Liver (tissue), 8 donors: ENCODE measurements at regions not wholly inside any gene's neighbourhood (a gene's known extent, or its start where the extent isn't known, plus 50 kb on each side); places are given as distances from the start of the nearest gene placed in this dataset.

Experiments used
- DNase-seq: peaks from one replicate; pipeline ENCODE4 v3.0.0-alpha.2; 2017; ENCODE audit warnings: low spot score
- H3K27ac ChIP-seq, 2 donors: one replicate each; pipeline ENCODE4 v1.7.0; 2013; ENCODE audit warnings: inconsistent platforms in 2 of 2, low read length in 2 of 2, control low read depth in 1 of 2, low read depth in 1 of 2, mild to moderate bottlenecking in 1 of 2
- H3K27me3 ChIP-seq, 4 donors: one replicate each; pipeline versions ENCODE4 v1.6.1 to v1.7.0; 2013; ENCODE audit warnings: low read length in 3 of 4, inconsistent platforms in 1 of 4, mild to moderate bottlenecking in 1 of 4, moderate library complexity in 1 of 4; ENCODE audit not compliant: control insufficient read depth in 4 of 4, insufficient read depth in 4 of 4
- H3K36me3 ChIP-seq, 4 donors: one replicate each; pipeline versions ENCODE4 v1.6.1 to v1.7.0; 2013; ENCODE audit warnings: low read length in 3 of 4, mild to moderate bottlenecking in 3 of 4, low read depth in 1 of 4, moderate library complexity in 1 of 4; ENCODE audit not compliant: control insufficient read depth in 4 of 4, insufficient read depth in 3 of 4
- H3K4me1 ChIP-seq, 4 donors: one replicate each; pipeline versions ENCODE4 v1.6.1 to v1.7.0; 2013; ENCODE audit warnings: low read length in 3 of 4, mild to moderate bottlenecking in 3 of 4, moderate library complexity in 1 of 4; ENCODE audit not compliant: control insufficient read depth in 4 of 4, insufficient read depth in 4 of 4
- H3K4me3 ChIP-seq, 3 donors: one replicate each; pipeline versions ENCODE4 v1.6.1 to v1.7.0; 2013; ENCODE audit warnings: low read length in 3 of 3, control low read depth in 1 of 3, low read depth in 1 of 3, mild to moderate bottlenecking in 1 of 3
- H3K9ac ChIP-seq, 2 donors: one replicate each; pipeline ENCODE4 v1.7.0; 2013; ENCODE audit warnings: low read length in 2 of 2, mild to moderate bottlenecking in 2 of 2, moderate library complexity in 2 of 2, control low read depth in 1 of 2, low read depth in 1 of 2
- H3K9me3 ChIP-seq, 4 donors: one replicate each; pipeline versions ENCODE4 v1.6.1 to v1.7.0; 2013; ENCODE audit warnings: low read length in 3 of 4; ENCODE audit not compliant: control insufficient read depth in 4 of 4
- ATF3 ChIP-seq: IDR thresholded peaks from 2 replicates; pipeline ENCODE4 v1.6.1; 2016; ENCODE audit warnings: antibody characterized with exemption
- CTCF ChIP-seq: fragments of 150-350 bp; IDR thresholded peaks from 2 replicates; pipeline ENCODE4 v1.5.1; 2017; ENCODE audit warnings: improper control_type of control experiment, low read depth, low read length; ENCODE audit not compliant: missing input control
- EGR1 ChIP-seq, 2 donors: IDR thresholded peaks; 2 replicates each; pipeline ENCODE4 v1.6.1; 2016 to 2018; ENCODE audit warnings: antibody characterized with exemption in 2 of 2, low read depth in 2 of 2
- FOXA1 ChIP-seq: IDR thresholded peaks from 2 replicates; pipeline ENCODE4 v1.6.1; 2016; ENCODE audit warnings: antibody characterized with exemption
- FOXA2 ChIP-seq: IDR thresholded peaks from 2 replicates; pipeline ENCODE4 v1.6.1; 2016; ENCODE audit warnings: antibody characterized with exemption
- GABPA ChIP-seq, 2 donors: IDR thresholded peaks in 1 of 2; conservative IDR thresholded peaks in 1 of 2; 2 replicates each; pipeline ENCODE4 v1.6.1; 2016; ENCODE audit warnings: antibody characterized with exemption in 2 of 2, mild to moderate bottlenecking in 1 of 2, moderate library complexity in 1 of 2
- HNF4A ChIP-seq, 2 donors: conservative IDR thresholded peaks; 2 replicates each; pipeline ENCODE4 v1.6.1; 2016; ENCODE audit warnings: antibody characterized with exemption in 2 of 2, mild to moderate bottlenecking in 2 of 2
- HNF4G ChIP-seq: IDR thresholded peaks from 2 replicates; pipeline ENCODE4 v1.6.1; 2016; ENCODE audit warnings: antibody characterized with exemption
- JUND ChIP-seq, 2 donors: IDR thresholded peaks; 2 replicates each; pipeline ENCODE4 v1.6.1; 2016; ENCODE audit warnings: antibody characterized with exemption in 2 of 2
- NR2F2 ChIP-seq: IDR thresholded peaks from 2 replicates; pipeline ENCODE4 v1.6.1; 2016; ENCODE audit warnings: antibody characterized with exemption
- RAD21 ChIP-seq, 2 donors: IDR thresholded peaks; 2 replicates each; pipeline ENCODE4 v1.6.1; 2016; ENCODE audit warnings: antibody characterized with exemption in 2 of 2, mild to moderate bottlenecking in 2 of 2
- REST ChIP-seq: IDR thresholded peaks from 2 replicates; pipeline ENCODE4 v1.6.1; 2016; ENCODE audit warnings: antibody characterized with exemption, mild to moderate bottlenecking
- RXRA ChIP-seq, 2 donors: IDR thresholded peaks; 2 replicates each; pipeline ENCODE4 v1.6.1; 2017 to 2018; ENCODE audit warnings: antibody characterized with exemption in 2 of 2, mild to moderate bottlenecking in 1 of 2
- SP1 ChIP-seq: IDR thresholded peaks from 2 replicates; pipeline ENCODE4 v1.6.1; 2018; ENCODE audit warnings: antibody characterized with exemption, mild to moderate bottlenecking
- TAF1 ChIP-seq: conservative IDR thresholded peaks from 2 replicates; pipeline ENCODE4 v1.6.1; 2016; ENCODE audit warnings: antibody characterized with exemption, mild to moderate bottlenecking
- YY1 ChIP-seq: IDR thresholded peaks from 2 replicates; pipeline ENCODE4 v1.6.1; 2016; ENCODE audit warnings: antibody characterized with exemption, mild to moderate bottlenecking
- WGBS: extraction: QIAGEN DNeasy Blood & Tissue Kit; methylation state at CpG from one replicate; pipeline ENCODE4 v1.1.7; 2013; 5-methylcytosine and 5-hydroxymethylcytosine counted together
- TF ChIP-seq, protein P1 (sequence below): IDR thresholded peaks from 2 replicates; pipeline ENCODE4 v1.6.1; 2016; ENCODE audit warnings: antibody characterized with exemption
- donor health status: healthy.
- donor health status: healthy.
- donor health status: healthy.
- donor health status: healthy.
- donor health status: healthy.

GRCh38 chr2:138147796-138148195, 183.5 kb downstream of the HNMT start:
- H3K27ac ChIP-seq, result no peak overlapping the region
- no peaks in the 10 kb centered on the region for H3K27me3 ChIP-seq
- H3K9ac ChIP-seq, result no peak overlapping the region
- no peak for DNase-seq
- WGBS, result 95% methylated on average over 2 of the region's 2 CpGs
- H3K4me1 ChIP-seq, result no peaks in the 10 kb centered on the region
- TF ChIP-seq JUND (IDR thresholded peaks at IDR 0.05), result no peak
- no peak for TF ChIP-seq NR2F2
- TF ChIP-seq EGR1 (IDR thresholded peaks at IDR 0.05; ENCODE audit: low read depth in 2 of 2), result no peak
- TF ChIP-seq RAD21 (IDR thresholded peaks at IDR 0.05), result no peak
- no peak for TF ChIP-seq HNF4G
- TF ChIP-seq RXRA (IDR thresholded peaks at IDR 0.05), result no peak
- TF ChIP-seq REST, result no peak
- TF ChIP-seq HNF4A (conservative IDR thresholded peaks at IDR 0.05), result no peak
- no peak for TF ChIP-seq CTCF
- TF ChIP-seq FOXA2, result no peak
- TF ChIP-seq ATF3, result no peak
- TF ChIP-seq, protein P1, sequence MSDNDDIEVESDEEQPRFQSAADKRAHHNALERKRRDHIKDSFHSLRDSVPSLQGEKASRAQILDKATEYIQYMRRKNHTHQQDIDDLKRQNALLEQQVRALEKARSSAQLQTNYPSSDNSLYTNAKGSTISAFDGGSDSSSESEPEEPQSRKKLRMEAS, result no peak
- no peak for TF ChIP-seq FOXA1
- TF ChIP-seq YY1, result no peak
- no peak for TF ChIP-seq GABPA (IDR thresholded peaks at IDR 0.05 in 1 of 2, conservative IDR thresholded peaks at IDR 0.05 in 1 of 2)
- no peak for TF ChIP-seq TAF1
- H3K9me3 ChIP-seq, result no peaks in the 10 kb centered on the region
- peaks cover 0 to under 1% (median 0%) of the 10 kb centered on the region in 4 donors for H3K36me3 ChIP-seq
- H3K4me3 ChIP-seq, result no peak overlapping the region

DNA sequence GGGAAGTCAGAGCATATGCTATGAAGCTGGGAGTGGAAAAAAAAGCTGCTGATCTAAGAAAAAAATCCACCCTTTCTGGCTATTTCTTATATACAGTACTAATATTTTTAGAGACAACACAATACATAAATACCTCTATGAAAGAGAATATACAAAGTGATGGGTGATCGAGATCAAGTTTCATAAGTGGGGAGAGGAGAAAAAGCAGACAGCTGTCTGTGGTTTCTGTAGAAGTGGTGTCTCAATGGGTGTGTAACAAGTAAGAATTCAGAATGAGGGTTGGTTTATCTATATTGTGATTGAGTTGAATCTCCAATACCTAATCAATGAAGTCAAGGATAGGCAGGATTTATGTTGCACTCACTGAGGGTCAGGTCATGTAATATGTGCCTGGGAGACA, 191.0 kb downstream of the HNMT start:
- Histone ChIP-seq H3K9ac (no peak overlapping the region), H3K27ac (no peak overlapping the region), H3K9me3 (no peaks in the 10 kb centered on the region), H3K4me3 (no peak overlapping the region), H3K27me3 (no peaks in the 10 kb centered on the region), H3K36me3 (peaks cover 0 to 2% (median 0%) of the 10 kb centered on the region in 4 donors), H3K4me1 (no peaks in the 10 kb centered on the region)
- no peak for TF ChIP-seq FOXA2
- no peak for TF ChIP-seq TAF1
- TF ChIP-seq HNF4G, result no peak
- TF ChIP-seq GABPA (IDR thresholded peaks at IDR 0.05 in 1 of 2, conservative IDR thresholded peaks at IDR 0.05 in 1 of 2), result no peak
- TF ChIP-seq NR2F2, result no peak
- no peak for TF ChIP-seq SP1
- TF ChIP-seq HNF4A (conservative IDR thresholded peaks at IDR 0.05), result no peak
- TF ChIP-seq RXRA (IDR thresholded peaks at IDR 0.05), result no peak
- DNase-seq, result no peak
- 94% methylated on average over 1 of the region's 1 CpG for WGBS
